ENCODE measurements at regions not wholly inside any gene's neighbourhood (a gene's known extent, or its start where the extent isn't known, plus 50 kb on each side); places are given as distances from the start of the nearest gene placed in this dataset.

DNA sequence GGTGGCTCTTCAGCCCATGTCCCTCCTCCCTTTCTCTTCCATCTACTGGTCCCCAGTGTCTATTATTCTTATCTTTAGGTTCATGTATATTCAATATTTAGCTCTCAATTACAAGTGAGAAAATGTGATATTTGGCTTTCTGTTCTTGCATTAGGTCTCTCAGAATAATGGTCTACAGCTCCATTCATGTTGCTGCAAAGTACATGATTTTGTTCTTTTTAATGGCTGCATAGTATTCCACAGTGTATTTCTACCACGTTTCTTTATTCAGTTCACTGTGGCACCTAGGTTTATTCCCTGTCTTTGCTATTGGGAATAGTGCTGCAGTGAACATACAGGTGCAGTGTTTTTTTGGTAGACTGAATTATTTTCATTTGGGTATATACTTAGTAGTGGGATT, 1308.8 kb downstream of the EFNA5 start:
- TF ChIP-seq, protein P1, sequence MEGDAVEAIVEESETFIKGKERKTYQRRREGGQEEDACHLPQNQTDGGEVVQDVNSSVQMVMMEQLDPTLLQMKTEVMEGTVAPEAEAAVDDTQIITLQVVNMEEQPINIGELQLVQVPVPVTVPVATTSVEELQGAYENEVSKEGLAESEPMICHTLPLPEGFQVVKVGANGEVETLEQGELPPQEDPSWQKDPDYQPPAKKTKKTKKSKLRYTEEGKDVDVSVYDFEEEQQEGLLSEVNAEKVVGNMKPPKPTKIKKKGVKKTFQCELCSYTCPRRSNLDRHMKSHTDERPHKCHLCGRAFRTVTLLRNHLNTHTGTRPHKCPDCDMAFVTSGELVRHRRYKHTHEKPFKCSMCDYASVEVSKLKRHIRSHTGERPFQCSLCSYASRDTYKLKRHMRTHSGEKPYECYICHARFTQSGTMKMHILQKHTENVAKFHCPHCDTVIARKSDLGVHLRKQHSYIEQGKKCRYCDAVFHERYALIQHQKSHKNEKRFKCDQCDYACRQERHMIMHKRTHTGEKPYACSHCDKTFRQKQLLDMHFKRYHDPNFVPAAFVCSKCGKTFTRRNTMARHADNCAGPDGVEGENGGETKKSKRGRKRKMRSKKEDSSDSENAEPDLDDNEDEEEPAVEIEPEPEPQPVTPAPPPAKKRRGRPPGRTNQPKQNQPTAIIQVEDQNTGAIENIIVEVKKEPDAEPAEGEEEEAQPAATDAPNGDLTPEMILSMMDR (IDR thresholded peaks at IDR 0.05; ENCODE audit: borderline replicate concordance) = no peak
- no peaks in the 10 kb centered on the region for H3K27me3 ChIP-seq (ENCODE audit: low read depth)
- intact Hi-C loops (cut with micrococcal nuclease) = no loop called here

DNA sequence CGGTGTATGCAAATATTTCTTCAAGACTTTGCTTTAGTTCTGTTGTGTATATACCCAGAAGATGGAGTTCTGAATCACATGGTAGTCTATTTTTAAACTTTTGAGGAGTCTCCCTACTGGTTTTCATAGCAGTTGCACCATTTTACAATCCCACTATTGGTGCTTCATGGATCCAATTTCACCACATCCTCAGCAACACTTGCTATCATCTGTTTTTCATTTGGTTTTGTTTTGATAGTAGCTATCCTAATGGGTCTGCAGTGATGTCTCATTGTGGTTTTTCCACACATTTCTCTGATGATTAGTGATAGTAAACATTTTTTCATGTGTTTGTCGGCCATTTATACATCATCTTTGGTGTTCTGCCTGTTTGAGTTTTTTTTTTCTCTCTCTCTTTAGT, 1339.3 kb downstream of the EFNA5 start:
- Histone ChIP-seq H3K27ac (replicated peaks) (no peak overlapping the region), H3K4me1 (no peaks in the 10 kb centered on the region), H3K4me3 (no peak overlapping the region), H3K9me3 (replicated peaks) (no peaks in the 10 kb centered on the region), H3K36me3 (no peaks in the 10 kb centered on the region), H3K27me3 (ENCODE audit: low read depth) (no peaks in the 10 kb centered on the region)
- TF ChIP-seq, protein P1 (IDR thresholded peaks at IDR 0.05; ENCODE audit: borderline replicate concordance) = no peak
- DNase-seq = no peak
- intact Hi-C loops (cut with micrococcal nuclease) = no loop called here

More for the DNA sequence above, 1308.8 kb downstream of the EFNA5 start:
- H3K27ac ChIP-seq (replicated peaks) = no peak overlapping the region
- H3K36me3 ChIP-seq = no peaks in the 10 kb centered on the region
- DNase-seq = no peak
- H3K9me3 ChIP-seq (replicated peaks) = peaks cover 14% of the 10 kb centered on the region
- H3K4me1 ChIP-seq = no peaks in the 10 kb centered on the region
- no peak overlapping the region for H3K4me3 ChIP-seq

DNA sequence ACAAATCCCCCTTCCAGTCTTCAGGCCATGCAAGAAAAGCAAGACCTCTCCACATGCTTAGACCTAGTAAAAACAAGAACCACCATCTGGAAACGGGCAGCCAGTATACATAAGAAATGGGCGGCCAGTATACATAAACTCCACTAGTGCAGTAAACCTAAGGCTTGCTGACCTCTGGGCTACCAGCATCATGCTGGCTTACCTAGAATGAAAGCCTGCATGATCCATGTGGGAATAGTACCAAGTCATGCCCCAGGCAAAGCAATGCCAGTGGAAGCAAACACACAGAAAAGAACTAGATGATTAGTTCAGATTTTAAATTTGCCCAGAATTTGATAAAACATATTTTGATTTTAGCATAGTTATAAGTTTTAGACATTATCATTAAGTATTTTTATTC, 1346.4 kb downstream of the EFNA5 start:
- Histone ChIP-seq H3K9me3 (replicated peaks) (no peaks in the 10 kb centered on the region), H3K27ac (replicated peaks) (no peak overlapping the region), H3K4me1 (no peaks in the 10 kb centered on the region), H3K4me3 (no peak overlapping the region), H3K27me3 (ENCODE audit: low read depth) (no peaks in the 10 kb centered on the region), H3K36me3 (no peaks in the 10 kb centered on the region)
- intact Hi-C loops (cut with micrococcal nuclease) = no loop called here
- TF ChIP-seq, protein P1 (IDR thresholded peaks at IDR 0.05; ENCODE audit: borderline replicate concordance) = no peak
- DNase-seq = no peak

DNA sequence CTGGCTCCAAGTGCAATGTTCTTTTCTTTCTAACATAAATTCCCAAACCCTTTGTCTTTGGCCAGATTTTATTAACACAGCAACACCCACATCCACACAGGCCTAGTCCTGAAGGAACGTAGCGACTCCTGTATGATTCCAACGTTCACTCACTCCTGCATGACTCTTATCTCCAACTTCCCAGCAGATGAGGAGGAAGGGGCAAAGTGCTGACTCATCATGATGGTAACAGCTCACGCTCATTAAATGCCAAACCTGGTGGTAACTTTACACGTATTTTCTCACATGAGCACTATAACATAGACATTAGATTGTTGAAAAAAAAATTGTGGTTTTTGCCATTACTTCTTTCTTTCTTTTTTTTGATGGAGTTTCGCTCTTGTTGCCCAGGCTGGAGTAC, 1349.5 kb downstream of the EFNA5 start:
- no peak for DNase-seq
- Histone ChIP-seq H3K27me3 (ENCODE audit: low read depth) (no peaks in the 10 kb centered on the region), H3K4me3 (no peak overlapping the region), H3K4me1 (no peaks in the 10 kb centered on the region), H3K9me3 (replicated peaks) (no peaks in the 10 kb centered on the region), H3K27ac (replicated peaks) (no peak overlapping the region), H3K36me3 (no peaks in the 10 kb centered on the region)
- TF ChIP-seq, protein P1 (IDR thresholded peaks at IDR 0.05; ENCODE audit: borderline replicate concordance) = no peak
- intact Hi-C loops (cut with micrococcal nuclease) = no loop called here

DNA sequence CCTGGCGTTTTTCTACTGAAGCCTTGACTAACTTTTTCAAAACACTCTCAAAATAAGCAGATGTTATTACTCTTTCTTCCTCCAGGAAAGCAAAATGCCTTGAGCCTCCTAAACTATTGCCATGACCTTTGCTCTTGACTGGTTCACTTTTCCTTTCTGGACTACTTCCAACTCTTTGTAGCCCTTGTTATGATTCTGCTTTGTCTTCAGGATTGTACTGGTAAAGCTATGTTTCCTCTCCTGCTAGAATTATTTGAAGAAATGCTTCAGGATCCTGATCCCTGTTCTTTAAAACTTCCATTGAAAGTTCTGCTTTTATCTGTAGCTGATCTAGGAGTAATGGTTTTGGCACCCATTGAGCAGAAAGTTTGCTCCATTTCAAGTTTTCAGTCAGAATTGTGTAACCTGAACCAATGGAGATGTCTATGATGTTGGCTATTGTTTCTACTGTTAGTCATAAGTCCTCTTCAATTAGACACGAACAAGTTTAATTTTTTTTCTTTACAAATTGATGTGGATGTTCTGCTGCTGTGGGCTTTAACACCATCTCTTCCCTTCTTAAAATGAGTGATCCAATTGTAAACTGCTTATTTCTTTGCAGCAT, 1356.4 kb downstream of the EFNA5 start:
- no peak for DNase-seq
- Histone ChIP-seq H3K27ac (replicated peaks) (no peak overlapping the region), H3K4me1 (no peaks in the 10 kb centered on the region), H3K27me3 (ENCODE audit: low read depth) (no peaks in the 10 kb centered on the region), H3K36me3 (no peaks in the 10 kb centered on the region), H3K9me3 (replicated peaks) (no peaks in the 10 kb centered on the region), H3K4me3 (no peak overlapping the region)
- TF ChIP-seq, protein P1 (IDR thresholded peaks at IDR 0.05; ENCODE audit: borderline replicate concordance) = no peak
- intact Hi-C loops (cut with micrococcal nuclease) = no loop called here

All from left ventricle myocardium inferior (tissue), 1 donor.